Hippocampal formation (tissue), 2 donors: ENCODE measurements at regions not wholly inside any gene's neighbourhood (a gene's known extent, or its start where the extent isn't known, plus 50 kb on each side); places are given as distances from the start of the nearest gene placed in this dataset.
"Not testable (repeated sequence)": the region's sequence is repeated elsewhere in the genome, so short reads cannot be mapped to it uniquely, and the experiment has no call there.

Source experiments
- DNase-seq, 2 donors: peaks; one replicate each; lab custom pipeline; 2025; lab: John Stamatoyannopoulos, UW

DNA sequence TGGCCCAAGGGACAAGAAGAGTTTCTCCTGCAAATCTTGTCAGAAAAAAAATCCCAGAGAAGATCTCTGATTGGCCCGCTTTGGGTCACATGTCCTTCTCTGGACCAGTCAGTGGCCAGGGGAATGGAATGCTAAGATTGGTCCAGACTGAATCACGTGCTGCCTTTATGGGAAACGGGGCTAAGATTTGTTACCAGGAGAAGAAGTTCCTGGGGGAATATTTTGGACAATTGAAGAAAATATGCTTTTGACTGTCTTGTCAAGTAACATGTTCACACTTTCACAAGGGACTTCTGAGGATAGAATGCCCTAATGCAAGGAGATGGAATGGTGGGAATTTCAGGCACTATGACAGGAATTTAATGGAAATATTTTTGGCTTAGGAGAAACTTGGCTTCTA lies 74.1 kb upstream of the SH3PXD2B start:
- no peak for DNase-seq

- DNase-seq = no peak
These were observed 73.2 kb upstream of the SH3PXD2B start for GRCh38 chr5:172527559-172527958.

- no peak for DNase-seq
These were observed 71.7 kb upstream of the SH3PXD2B start for GRCh38 chr5:172525996-172526360.

DNA sequence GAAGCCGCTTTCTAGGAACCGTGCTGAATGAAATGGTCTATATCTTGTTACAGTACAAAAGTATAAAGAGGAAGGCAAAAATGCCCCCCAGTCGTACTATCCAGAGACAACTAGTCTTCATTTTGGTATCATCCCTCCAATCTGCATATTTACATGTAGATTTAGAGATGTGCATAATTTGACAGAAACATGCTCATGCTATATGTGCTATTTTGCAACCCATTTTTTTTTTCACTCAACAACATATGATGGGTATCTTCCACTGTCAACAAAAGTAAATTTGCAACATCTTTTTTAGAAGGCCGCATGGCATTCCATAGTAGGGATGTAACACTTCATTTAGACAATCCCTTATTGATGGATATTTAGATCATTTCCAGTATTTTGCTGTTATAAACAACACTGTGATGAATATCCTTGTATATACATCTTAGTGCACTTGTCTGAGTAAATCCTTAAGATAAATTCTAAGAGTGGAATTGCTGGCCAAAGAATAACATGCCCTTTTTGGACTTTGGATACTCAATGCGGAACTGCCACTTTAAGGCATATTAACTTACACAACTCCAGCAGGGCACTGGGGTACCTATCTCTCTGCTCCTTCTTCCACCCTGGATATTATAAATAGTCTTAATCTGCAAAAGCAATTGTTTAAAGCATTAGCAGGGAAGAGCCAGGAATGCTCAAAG lies 71.1 kb upstream of the SH3PXD2B start:
- DNase-seq = no peak

DNA sequence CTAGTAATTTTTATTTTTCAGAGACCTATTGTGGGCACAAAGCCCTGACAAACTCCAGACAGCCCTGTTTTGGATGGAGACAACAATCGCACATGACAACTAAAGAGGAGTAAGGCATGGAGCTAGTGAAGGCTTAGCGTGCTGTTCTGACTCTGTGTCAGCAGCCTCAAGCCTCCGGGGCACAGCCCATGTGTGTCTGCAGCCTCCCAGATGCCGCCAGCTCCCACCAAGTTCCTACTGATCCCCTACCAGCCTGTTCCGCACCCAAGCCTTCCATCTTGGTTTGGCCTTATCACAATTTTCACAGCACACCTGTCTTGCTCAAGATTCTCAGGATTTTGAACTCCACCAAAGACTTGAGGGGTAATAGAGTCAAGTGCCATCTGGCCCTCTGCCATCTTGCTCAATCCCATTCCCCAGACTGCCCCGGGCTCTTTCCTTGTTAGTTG lies 70.3 kb upstream of the SH3PXD2B start:
- DNase-seq = no peak

- no peak for DNase-seq
These were observed 68.9 kb upstream of the SH3PXD2B start for GRCh38 chr5:172523146-172523745.

DNA sequence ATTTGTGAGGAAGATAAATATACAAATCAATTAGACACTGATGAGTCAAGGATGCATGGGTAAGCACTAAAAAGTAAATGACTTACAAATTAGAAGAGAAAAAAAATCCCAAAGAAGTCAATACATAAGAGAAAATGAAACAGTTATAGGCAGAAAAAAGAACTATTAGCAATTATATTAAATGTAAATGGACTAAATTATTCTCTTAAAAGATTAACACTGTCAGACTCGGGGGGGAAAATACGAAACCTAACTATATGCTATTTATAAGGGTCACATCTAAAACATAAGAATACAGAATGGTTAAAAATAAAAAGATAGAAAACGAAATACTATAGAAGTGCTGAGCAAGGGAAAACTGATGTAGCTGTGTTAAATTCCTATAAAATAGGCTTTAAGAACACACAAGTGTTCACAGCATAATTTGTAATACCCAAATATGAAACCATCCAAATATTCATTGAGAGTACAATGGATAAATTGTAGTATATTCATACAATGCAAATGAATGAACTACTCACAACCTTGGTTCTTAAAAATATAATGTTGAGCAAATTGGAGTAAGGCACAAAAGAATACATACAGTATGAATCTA lies 67.1 kb upstream of the SH3PXD2B start:
- DNase-seq = no peak

GRCh38 chr5:172511952-172512351 lies 57.6 kb upstream of the SH3PXD2B start:
- no peak for DNase-seq

DNA sequence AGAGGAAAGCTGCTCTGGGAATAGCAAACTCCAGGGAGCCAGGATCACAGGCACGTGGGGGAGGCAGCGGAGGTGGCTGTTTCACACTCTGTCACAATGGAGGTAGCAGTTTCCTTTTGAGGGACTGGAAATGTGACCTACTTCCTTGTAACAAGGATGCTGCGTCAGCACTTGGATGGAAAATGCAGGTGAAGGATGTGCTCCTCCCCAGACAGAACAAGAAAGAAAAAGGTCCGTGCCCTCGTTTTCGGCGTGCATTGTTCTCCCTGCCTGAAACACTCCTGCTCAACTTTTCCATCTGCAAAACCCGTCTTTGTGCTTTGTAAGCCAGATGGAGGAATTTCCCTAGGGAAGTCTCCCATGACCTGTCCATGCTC lies 55.1 kb upstream of the SH3PXD2B start:
- no peak for DNase-seq

GRCh38 chr5:172508471-172509404 lies 54.4 kb upstream of the SH3PXD2B start:
- DNase-seq = no peak

- not testable (repeated sequence) for DNase-seq
These were observed 53.2 kb upstream of the SH3PXD2B start for GRCh38 chr5:172507485-172507884.

DNA sequence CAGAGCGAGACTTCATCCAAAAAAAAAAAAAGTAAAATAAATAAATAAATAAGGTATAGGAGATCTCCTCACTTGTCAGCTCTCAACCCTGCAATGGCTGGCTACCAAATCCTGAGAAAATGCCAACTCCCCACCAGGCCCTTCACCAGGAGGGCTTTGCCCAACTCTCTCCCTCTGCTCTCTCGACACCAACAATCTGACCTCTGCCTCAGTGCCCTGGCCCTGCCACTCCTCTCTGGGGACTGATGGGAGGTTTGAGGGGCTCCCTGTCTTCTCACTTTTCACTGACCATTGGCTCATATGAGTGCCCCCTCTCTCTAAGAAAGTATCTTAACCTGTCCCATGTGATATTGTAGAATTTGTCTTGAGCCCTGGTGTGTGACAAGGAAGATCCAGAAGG lies 52.6 kb upstream of the SH3PXD2B start:
- DNase-seq = no peak

GRCh38 chr5:172506251-172506650 lies 51.9 kb upstream of the SH3PXD2B start:
- no peak for DNase-seq

DNA sequence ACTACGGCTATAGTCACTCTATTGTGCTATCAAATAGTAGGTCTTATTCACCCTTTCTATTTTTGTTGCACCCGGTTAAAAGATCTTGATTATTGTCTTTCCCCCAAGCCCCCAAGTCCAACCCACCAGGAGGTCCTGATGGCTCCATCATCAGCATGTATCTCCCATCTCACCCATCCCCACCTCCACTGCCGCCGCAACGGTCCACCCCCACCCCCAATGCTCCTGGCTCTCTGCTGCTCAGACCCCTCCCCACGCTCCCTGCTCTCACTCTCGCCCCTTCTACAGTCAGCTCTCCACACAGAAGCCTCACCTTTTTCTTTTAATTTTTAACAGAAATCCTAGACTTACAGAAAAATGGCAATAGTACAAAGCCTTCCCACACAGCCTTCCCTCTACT lies 51.5 kb upstream of the SH3PXD2B start:
- no peak for DNase-seq

DNA sequence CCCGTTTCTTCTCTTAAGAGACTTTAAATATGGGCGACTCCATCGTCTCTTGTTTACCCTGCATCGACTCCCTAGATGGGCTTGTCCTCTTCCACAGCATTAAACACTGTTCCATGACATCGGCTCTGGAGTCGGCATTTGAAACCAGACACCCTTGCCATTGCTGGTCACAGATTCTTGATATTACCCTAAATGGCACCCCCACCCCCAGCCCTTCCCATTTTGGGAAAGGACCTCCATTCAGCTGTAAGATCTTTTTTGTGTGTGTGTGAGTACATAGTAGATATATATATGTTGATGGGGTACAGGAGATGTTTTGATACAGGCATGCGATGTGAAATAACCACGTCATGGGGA lies 51.1 kb upstream of the SH3PXD2B start:
- DNase-seq = no peak

- DNase-seq = no peak
These were observed 50.5 kb upstream of the SH3PXD2B start for GRCh38 chr5:172504701-172505402.

DNA sequence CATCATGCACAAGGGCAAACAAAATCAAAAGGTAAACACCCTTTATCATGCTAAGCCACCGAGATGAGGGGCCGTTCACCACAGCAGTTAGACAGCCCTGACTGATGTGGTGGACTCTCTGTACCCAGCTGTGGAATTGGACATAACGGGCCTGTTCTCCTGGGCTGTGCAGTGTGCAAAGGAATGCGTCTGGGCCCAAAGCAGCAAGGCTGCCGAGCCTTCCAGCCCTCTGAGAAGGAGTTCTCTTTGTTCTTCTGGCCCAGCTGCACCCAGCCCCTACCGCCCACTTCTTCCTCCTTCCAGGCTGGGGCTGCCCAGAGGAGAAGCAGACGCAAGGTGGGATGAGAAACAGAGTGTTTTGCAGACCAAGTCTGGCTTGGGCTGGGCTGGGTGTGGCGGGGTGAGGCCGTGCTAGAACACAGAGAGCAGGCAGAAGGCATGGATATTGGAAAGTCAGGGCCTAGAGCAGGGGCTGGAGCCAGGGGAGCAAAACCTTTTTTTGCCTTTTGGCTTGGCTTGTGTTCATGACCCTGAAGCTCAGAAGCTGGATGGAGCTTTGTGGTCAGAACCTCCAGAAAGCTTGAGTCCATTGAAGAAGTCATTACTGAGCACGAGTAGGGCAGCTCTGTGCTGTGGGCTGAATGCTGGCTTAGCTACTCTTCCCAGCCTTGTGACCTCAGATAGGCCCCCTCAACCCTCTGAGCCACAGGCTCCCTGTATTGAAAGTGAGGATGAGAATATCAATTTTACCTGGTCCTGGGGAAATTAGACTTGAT lies 49.8 kb upstream of the SH3PXD2B start:
- DNase-seq = no peak
